ENCODE measurements at regions not wholly inside any gene's neighbourhood (a gene's known extent, or its start where the extent isn't known, plus 50 kb on each side); places are given as distances from the start of the nearest gene placed in this dataset.

DNA sequence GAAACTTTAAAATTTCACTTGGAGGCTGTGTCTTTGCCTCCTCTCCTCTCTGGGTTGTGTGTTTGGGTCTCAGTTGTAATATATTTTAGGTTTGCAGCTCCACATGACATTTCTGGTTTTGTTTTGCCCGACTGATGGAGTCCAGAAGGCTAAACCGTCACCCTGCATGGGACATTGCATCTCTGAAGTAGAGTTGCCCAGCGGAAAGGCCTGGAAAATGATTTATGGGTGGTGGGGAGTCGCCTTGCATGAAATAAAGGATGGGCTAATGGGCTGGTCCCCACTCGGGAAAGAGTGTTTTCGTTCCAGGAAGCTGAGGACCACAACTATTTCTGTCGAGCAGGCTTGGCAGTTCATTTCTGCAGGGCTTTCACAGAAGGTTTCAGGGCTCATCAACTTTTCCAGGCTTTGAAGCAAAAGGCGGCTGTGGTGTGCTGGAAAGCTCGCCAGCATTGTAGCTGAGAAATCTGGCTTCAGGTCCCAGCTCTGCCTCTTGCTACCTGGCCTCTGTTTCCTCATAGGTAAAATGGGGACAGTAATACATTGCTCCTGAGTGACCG lies 74.8 kb upstream of the GSC start:
- no peak for TF ChIP-seq CTCF (IDR thresholded peaks at IDR 0.05)
- no peak for TF ChIP-seq POLR2A (IDR thresholded peaks at IDR 0.05)
- no peak for TF ChIP-seq EP300 (IDR thresholded peaks at IDR 0.05)
